COR-L47 (cell line): ENCODE measurements at regions not wholly inside any gene's neighbourhood (a gene's known extent, or its start where the extent isn't known, plus 50 kb on each side); places are given as distances from the start of the nearest gene placed in this dataset.

Source experiments
- DNase-seq: peaks from one replicate; lab custom pipeline; 2025; lab: John Stamatoyannopoulos, UW

- DNase-seq: no peak
Measured at GRCh38 chr1:108050911-108051629, 86.1 kb upstream of the VAV3 start.

GRCh38 chr1:108050158-108050557 lies 85.2 kb upstream of the VAV3 start:
- DNase-seq: no peak

- DNase-seq: no peak
Measured at GRCh38 chr1:108049178-108049819, 84.3 kb upstream of the VAV3 start.

GRCh38 chr1:108048301-108049177 lies 83.6 kb upstream of the VAV3 start:
- DNase-seq: no peak

- no peak for DNase-seq
Measured at GRCh38 chr1:108047085-108047484, 82.1 kb upstream of the VAV3 start.

GRCh38 chr1:108046026-108046425 lies 81.0 kb upstream of the VAV3 start:
- no peak for DNase-seq

- no peak for DNase-seq
Measured at GRCh38 chr1:108045460-108045859, 80.5 kb upstream of the VAV3 start.

GRCh38 chr1:108044318-108044717 lies 79.3 kb upstream of the VAV3 start:
- DNase-seq: no peak

GRCh38 chr1:108043707-108044106 lies 78.7 kb upstream of the VAV3 start:
- no peak for DNase-seq

- no peak for DNase-seq
Measured at GRCh38 chr1:108042610-108043009, 77.6 kb upstream of the VAV3 start.

GRCh38 chr1:108041360-108042142 lies 76.6 kb upstream of the VAV3 start:
- DNase-seq: no peak

- DNase-seq: no peak
Measured at GRCh38 chr1:108038653-108039236, 73.8 kb upstream of the VAV3 start.

GRCh38 chr1:108036796-108037562 lies 72.0 kb upstream of the VAV3 start:
- no peak for DNase-seq

GRCh38 chr1:108034396-108034795 lies 69.4 kb upstream of the VAV3 start:
- DNase-seq: no peak

- no peak for DNase-seq
Measured at GRCh38 chr1:108033550-108033951, 68.6 kb upstream of the VAV3 start.

GRCh38 chr1:108028841-108029388 lies 63.9 kb upstream of the VAV3 start:
- DNase-seq: no peak

- DNase-seq: no peak
Measured at GRCh38 chr1:108027389-108027788, 62.4 kb upstream of the VAV3 start.

GRCh38 chr1:108017698-108018097 lies 52.7 kb upstream of the VAV3 start:
- DNase-seq: no peak

GRCh38 chr1:108016451-108016920 lies 51.5 kb upstream of the VAV3 start:
- DNase-seq: no peak
